CD4-positive, alpha-beta T cell treated with Interleukin-15 for 4 hours (primary cell): ENCODE measurements at regions not wholly inside any gene's neighbourhood (a gene's known extent, or its start where the extent isn't known, plus 50 kb on each side); places are given as distances from the start of the nearest gene placed in this dataset.

Experiments
- DNase-seq: peaks from one replicate; pipeline ENCODE4 v3.0.0-alpha.2; 2020; ENCODE audit warnings: low spot score

DNA sequence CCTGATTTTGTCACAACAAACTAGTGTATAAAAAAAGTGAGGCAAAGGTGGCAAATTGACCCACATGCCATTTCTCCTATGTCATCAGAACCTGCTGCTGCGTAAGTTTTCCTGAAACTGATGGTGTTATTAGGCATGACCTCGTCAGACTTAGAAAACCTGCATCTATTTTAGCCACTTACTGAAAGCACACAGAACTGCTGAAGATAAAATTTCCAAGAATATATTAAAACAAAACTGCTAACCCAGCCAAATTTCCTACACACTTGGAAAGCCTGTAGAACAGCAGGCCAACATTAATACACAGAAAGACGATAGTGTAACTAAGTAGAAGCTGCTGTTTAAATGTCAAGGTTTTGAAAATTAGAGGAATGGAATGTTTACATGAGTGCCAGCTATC is 674.5 kb upstream of the CXADR start:
- DNase-seq, result no peak

GRCh38 chr21:16840538-16840937 is 672.3 kb upstream of the CXADR start:
- no peak for DNase-seq

DNA sequence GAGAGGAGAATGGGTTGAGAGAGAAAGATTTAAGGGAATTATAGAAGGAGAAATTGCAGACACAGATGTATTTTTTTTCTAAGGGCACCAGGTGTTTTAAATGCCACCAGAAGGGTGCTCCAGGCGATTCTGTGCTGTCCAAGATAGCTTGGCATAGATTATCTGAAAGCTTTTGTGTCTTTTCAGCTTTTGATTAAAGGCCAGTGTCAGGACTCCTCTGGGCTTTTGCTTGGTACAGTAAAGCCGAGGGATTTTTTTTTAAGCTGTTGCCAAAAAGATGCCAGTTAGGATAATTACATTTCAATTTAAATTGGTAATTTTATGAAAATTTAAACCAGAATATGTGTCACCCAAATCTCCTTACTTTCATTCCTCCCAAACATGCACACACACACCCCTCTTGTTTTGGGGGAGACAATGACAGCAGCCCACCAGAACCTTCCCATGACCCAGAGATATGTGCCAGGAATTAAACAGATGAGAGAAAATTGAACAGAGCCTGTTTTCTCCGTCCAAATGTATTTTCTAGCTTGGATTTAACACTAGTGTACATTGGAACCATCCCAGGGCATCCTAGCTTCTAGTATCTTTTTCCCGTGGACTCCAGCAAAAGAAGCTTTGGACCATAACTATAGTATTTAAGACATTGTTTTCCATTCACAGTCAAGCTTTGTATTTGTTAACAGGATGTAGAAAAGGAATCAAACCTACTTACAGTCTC is 670.7 kb upstream of the CXADR start:
- DNase-seq, result no peak

DNA sequence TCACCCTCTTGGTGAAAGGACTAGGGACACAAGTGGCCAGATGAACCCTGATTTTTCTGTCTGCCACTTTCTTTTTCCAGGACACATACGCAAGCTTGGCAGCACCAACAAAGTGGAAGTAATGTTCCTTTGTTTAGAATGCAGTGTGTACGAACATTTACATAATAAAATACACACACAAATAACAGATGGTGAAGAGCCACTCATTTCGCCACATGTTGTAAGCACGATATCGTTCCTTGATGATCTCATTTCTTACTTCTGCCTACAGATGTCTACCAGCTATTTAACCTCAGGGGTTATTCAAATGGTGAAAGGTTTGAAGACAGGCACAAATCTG is 670.2 kb upstream of the CXADR start:
- DNase-seq, result no peak

DNA sequence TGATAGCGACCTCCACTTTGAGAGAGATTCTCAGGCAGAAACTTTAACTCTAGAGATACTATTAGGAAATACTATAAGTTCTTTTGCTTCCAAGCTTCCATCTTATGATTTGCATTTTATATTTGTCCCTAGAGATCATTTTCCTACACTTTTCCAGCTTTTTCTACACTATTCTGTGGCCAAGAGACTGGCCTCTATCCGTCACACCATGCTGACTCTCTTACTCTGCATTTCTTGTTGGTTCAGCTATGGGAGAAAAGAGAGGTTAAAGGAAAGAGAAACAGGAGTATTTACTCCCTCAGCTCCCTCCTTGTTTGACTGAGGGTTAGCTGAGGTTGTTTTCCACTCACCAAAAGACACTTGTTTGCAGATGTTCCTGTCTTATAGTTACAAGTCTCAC is 665.6 kb upstream of the CXADR start:
- DNase-seq, result no peak

DNA sequence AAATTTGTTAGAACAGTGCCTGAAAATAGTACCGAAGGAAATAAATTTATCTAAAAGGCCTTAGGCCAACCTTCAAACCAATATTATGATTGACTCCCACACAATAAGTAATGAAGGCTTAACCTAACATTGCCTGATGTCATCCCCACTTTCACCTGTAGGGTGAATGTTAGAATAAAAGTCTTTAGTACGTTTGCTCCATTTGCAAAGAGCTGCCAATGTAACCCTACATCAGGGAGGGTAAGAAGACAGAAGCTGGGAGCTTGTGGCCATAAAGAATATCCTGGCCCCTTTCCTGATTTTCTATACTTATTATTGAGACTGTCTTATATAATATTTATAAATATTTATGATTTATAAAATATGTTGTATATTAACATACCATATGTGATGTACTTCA is 661.8 kb upstream of the CXADR start:
- no peak for DNase-seq

- DNase-seq, result no peak
Observed at GRCh38 chr21:16855164-16855667, 657.6 kb upstream of the CXADR start.

GRCh38 chr21:16863362-16863905 is 649.4 kb upstream of the CXADR start:
- no peak for DNase-seq

DNA sequence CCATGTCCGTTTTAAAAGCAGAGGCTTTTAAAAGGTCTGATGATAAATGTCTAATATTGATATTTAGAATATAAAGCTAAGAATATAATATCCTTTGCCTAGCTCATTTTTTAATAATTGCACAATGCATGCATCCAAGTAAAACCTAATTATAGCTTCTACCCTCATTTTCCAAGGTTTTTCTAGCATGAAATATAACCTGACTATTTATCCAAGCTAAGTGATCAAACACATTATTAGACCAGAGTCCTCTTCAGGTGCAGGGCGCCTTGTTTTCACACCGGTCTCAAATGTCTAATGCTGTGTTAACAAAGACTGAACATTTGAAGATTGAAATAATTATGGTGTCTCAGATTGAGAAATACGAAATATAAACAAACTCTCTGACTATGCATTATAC is 648.9 kb upstream of the CXADR start:
- no peak for DNase-seq

DNA sequence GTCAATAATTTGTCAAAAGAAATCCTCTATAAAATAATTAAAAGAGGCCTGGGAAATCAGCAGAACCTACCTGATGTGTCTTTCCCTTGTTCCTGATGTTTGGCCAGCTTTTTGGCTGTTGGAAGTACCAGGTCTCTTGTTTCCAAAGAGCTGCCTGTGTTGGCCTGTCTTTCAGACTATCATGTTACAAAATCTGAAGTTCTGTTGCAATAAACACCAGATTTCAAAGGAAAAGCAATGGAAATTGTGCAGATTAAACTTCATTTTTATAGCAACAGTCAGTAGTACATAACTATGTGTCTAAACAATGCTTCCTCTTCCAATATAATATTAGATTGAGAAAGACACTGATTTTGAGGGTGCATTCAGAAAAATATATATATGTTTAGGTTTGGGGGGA is 647.2 kb upstream of the CXADR start:
- no peak for DNase-seq

DNA sequence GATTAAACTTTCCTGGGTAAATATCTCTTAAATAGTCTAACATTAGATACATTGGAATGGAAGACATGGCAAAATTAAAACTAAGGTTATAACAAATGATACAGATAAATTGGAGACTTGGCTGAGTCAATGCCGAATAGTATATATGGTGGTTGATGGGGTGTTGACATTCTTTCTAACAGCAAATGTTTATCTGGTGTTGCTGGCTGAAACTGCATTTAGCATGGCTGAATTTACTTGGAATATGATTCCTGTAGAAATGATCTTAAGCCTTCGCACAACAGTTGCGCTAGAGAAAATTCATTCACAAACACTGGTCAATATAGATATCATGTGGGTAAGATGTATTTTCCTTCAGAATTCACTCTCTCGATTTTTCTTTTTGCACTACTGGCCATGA is 646.0 kb upstream of the CXADR start:
- no peak for DNase-seq

GRCh38 chr21:16870103-16870502 is 642.7 kb upstream of the CXADR start:
- no peak for DNase-seq

DNA sequence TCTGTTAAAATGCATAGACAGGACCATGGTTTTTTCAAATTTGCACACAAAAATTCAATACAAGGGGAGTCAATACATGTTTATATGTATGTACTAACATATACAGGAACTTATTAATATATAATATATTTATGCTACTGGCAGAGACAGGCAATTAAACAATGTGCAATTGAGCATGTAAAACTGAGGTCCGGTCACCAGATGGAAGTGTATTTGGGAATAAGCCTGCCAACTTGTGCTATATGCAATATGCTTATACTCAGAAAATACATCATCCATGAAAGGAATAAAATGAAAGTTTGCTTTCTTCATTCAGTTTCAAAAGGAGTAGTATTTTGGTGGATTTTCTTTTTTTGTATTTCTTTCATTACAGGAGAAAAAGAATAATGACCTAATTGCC is 640.2 kb upstream of the CXADR start:
- DNase-seq, result no peak

DNA sequence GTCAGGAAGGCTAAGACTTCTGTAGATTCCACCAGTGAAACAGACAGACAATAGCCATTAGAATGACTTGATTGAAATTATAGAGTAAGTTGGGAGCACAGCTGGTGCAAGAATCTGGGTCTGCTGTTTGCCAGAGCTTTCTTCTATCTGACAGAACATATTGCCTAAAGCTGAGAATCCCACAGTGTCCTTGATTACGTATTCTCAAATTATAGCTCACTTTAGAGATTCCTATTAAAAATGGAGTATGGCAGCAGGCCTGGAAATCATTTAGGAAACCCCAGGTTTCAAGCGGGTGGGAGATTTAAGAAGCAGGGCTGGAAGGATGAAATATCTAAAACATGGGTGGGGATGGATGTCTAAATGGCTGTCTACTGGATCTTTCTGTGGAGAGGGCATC is 639.7 kb upstream of the CXADR start:
- DNase-seq, result no peak

DNA sequence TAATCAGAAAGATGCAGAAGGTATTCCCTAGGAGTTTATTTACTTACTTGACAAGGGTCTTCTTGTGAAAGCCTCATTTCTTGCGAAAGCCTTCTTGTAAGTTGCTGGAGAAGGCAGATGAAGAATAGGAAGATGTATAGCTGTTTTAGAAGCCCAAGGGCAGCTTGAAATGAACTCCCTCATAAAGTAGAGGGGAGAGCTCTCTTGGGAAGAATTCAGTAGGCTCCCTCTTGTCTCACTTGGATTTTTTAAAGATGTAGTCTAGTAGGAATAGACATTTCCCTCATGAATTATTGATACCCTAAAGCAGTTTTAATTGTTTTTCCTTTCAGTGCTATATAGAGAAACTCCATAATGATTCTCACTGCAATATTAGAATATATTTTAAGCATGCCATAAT is 639.2 kb upstream of the CXADR start:
- DNase-seq, result no peak

DNA sequence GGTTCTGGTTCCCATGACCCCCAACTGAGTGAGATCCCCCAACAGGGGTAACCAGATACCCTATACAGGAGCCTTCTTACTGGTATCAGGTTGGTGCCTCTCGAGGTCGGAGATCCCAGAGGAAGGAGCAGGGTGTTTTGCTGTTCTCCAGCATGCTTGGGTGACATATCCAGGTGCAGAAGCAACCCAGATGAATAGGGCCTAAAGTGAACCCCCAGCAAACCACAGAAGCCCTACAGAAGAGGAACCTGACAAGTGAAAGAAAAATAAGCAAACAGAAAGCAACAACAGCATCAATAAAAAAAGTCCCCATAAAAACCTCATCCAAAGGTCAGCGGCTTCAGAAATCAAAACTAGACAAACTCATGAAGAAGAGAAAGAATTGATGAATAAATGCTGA is 633.4 kb upstream of the CXADR start:
- no peak for DNase-seq

- no peak for DNase-seq
Observed at GRCh38 chr21:16891821-16892220, 621.0 kb upstream of the CXADR start.

DNA sequence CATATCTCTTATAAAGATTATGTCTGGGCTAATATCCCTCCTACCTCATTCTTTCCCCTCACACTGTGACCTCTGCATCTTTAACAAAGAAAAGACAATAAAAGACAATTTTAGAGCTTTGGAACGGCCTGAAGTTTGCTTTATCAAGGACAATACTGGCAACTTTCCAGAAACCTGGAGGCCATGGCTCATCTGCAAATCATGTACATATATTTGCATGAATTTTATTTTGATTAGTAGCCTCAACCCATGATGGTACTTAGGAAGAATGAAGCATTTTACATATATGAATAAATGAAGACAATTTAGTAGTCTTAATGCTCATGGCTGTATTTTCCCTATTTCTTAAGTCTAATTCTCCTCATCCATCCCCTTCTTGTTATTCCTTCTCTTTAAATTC is 612.2 kb upstream of the CXADR start:
- no peak for DNase-seq

DNA sequence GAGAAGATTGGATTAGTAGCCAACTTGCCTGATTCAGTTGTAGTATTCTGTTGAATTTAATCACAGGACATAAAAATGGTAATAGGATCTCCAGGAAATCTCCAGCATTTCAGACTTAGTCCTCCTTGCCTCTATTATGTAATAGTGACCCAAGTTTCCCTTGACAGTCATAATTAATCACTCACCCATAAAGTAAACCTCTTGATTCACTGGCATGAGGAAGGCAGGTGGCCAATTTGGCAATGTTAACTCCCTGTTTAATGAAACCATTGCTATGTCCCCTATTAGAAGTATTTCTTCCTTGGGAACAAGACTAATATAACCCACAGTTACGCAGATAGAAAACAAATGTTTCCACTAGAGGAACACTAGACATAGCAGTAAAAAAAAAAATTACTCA is 604.8 kb upstream of the CXADR start:
- no peak for DNase-seq

DNA sequence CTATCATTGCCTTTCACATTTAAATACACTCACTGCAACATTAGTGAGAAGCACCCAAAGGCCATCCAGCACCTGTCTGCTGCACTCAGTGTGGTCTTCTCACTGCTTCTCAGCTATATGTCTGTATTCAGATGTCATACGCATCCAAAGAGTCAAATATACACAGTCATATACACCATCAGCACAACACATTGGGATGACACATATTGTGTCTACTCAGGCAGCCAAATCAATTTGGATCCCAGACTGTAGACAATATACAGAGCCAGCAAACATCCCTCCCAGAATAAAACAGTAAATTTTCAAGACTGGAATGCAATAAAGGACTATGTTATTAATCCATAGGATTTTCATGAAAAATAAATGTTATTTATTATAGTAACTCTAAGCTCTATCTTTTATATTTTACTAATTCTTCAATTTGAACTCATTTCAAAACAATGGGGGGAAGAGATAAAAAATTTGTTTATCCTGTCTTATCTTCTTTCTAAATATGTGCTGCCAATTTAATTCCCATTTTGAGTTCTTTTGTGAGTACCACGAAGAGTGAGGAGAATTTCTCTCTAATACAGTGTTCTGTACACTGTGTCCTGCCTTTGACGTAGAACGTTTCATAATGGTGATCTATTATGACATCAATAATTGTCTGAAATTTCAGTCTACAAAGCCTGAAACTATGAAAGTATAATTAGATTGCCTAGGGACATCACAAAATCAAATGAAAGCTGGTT is 602.2 kb upstream of the CXADR start:
- no peak for DNase-seq

DNA sequence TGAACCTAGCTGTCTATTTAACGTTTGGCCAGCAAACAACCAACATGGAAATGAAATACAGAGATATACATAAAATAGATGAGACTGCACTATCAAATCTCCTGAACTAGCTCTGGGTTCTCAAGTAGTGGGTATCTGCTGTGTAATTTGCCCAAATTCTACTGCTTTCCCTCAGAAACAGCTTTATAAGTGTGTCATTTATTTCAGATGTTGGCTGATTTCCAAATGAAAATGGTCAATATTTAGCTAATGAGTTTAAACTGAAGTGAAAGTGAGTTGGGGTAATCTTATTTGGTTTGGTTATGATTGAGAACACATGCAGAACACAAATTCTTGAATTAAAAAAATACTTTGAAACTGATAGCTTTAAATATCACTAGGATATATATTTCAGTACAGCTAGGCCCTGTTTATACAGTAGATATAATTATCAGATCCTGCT is 601.7 kb upstream of the CXADR start:
- no peak for DNase-seq

- DNase-seq, result no peak
Observed at GRCh38 chr21:16912075-16912474, 600.8 kb upstream of the CXADR start.

DNA sequence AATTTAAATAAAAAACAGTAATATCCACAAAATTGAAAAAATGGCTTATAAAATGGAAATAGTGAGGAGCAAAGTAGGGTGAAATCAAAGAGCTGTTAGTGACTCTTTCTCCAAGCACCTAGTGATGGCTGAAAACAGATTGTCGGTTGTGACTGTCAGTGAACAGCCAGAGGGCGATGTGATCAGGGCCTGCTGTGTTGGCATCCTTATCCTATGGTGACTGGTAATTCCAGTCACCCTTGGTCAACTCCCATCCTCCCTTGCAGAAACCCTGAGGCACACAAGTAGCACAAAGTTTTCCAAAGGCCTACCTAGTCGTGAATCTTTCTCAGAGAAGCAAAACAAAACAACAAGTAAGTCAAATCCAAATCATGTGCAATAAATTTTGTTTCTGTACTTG is 599.8 kb upstream of the CXADR start:
- DNase-seq, result no peak

DNA sequence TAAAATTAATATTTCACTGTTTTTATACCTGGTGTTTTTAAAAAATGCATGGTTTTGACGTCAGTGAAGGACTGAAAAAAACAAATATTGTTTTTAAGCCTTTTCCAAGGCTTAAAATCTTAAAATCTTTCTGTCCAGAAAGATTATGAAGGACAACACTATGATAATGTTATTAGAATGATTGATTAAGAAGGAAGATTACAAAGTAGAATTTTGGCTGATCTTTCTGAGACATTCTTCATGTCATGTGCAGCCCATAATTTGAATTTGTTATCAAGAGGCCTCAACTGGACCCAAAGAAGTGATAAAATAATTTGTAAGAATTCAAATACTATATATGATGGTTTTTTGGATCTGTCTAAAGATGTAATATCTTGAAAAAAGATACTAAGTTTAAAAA is 584.4 kb upstream of the CXADR start:
- no peak for DNase-seq
